ENCODE measurements at regions not wholly inside any gene's neighbourhood (a gene's known extent, or its start where the extent isn't known, plus 50 kb on each side); places are given as distances from the start of the nearest gene placed in this dataset.

DNA sequence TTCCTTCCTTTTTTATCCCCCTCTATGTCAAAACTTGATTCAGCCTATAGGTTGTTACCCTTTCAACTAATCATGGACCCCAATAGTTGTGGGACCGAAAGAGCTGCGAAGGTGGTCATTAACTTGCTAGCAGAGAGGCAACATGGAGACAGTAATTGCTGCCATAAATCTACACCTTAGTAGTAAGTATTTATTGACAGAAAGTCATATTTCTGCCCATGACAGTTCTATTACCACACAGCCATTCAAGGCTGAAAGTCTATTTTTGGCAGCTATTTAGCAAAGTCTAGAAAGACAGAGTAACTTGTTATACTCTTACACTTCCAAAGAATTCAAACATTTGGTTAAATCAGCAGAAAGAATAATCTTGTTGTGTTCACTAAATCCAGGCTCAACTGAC, 236.2 kb downstream of the PRELID2 start:
- no peaks in the 10 kb centered on the region for H3K36me3 ChIP-seq
- no peak overlapping the region for H3K27ac ChIP-seq
- no peaks in the 10 kb centered on the region for H3K27me3 ChIP-seq
- TF ChIP-seq, protein P1, sequence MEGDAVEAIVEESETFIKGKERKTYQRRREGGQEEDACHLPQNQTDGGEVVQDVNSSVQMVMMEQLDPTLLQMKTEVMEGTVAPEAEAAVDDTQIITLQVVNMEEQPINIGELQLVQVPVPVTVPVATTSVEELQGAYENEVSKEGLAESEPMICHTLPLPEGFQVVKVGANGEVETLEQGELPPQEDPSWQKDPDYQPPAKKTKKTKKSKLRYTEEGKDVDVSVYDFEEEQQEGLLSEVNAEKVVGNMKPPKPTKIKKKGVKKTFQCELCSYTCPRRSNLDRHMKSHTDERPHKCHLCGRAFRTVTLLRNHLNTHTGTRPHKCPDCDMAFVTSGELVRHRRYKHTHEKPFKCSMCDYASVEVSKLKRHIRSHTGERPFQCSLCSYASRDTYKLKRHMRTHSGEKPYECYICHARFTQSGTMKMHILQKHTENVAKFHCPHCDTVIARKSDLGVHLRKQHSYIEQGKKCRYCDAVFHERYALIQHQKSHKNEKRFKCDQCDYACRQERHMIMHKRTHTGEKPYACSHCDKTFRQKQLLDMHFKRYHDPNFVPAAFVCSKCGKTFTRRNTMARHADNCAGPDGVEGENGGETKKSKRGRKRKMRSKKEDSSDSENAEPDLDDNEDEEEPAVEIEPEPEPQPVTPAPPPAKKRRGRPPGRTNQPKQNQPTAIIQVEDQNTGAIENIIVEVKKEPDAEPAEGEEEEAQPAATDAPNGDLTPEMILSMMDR (IDR thresholded peaks at IDR 0.05; ENCODE audit: low read depth, low read length), result no peak
- DNase-seq (ENCODE audit: low read depth in 1 of 2, low spot score in 1 of 2), result no peak
- no peaks in the 10 kb centered on the region for H3K9me3 ChIP-seq (ENCODE audit: low read depth)
- H3K4me3 ChIP-seq, result no peak overlapping the region
- no peaks in the 10 kb centered on the region for H3K4me1 ChIP-seq (ENCODE audit: low read depth)

DNA sequence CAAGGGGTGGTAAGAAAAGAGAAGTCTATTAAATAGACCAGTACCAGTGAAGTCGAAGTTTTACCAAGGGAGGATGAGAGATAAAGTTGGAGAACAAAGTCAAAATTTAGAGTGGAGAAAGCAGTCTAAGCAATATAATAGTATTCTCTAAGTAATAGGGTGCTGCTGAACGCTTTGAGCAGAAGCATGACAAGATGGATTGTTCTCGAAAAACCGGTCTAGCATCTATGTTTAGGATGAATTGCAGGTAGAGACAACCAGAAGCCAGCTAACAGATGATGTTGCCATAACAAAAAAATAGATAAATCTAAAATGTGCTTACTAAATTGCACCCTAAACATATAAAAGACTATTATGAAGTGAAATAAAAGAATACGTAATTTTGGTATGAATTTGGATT, 237.0 kb downstream of the PRELID2 start:
- TF ChIP-seq, protein P1 (IDR thresholded peaks at IDR 0.05; ENCODE audit: low read depth, low read length), result no peak
- no peaks in the 10 kb centered on the region for H3K9me3 ChIP-seq (ENCODE audit: low read depth)
- no peaks in the 10 kb centered on the region for H3K27me3 ChIP-seq
- H3K4me1 ChIP-seq (ENCODE audit: low read depth), result no peaks in the 10 kb centered on the region
- no peaks in the 10 kb centered on the region for H3K36me3 ChIP-seq
- no peak overlapping the region for H3K4me3 ChIP-seq
- no peak overlapping the region for H3K27ac ChIP-seq
- no peak for DNase-seq (ENCODE audit: low read depth in 1 of 2, low spot score in 1 of 2)

DNA sequence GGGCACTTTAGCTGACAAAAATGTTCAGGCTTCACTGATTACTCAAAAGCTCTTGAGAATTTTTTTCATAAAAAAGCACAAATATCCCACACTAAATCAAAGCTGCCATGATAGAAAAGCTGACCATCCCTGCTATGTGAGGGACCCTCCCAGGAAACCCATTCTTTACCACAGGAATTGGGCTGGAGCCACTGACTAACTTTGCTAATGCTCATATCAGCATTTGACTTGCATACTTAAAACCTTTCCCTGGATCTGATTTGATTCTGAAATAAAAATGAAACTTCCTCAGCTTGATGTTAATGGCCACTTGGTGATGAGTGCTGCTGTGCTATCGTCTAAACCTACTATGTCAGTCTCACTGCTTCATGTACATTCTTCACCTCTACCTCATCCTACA, 243.6 kb downstream of the PRELID2 start:
- TF ChIP-seq, protein P1 (IDR thresholded peaks at IDR 0.05; ENCODE audit: low read depth, low read length), result no peak
- no peak for DNase-seq (ENCODE audit: low read depth in 1 of 2, low spot score in 1 of 2)
- no peaks in the 10 kb centered on the region for H3K36me3 ChIP-seq
- no peaks in the 10 kb centered on the region for H3K4me1 ChIP-seq (ENCODE audit: low read depth)
- no peaks in the 10 kb centered on the region for H3K9me3 ChIP-seq (ENCODE audit: low read depth)
- no peak overlapping the region for H3K27ac ChIP-seq
- H3K4me3 ChIP-seq, result no peak overlapping the region
- H3K27me3 ChIP-seq, result no peaks in the 10 kb centered on the region

DNA sequence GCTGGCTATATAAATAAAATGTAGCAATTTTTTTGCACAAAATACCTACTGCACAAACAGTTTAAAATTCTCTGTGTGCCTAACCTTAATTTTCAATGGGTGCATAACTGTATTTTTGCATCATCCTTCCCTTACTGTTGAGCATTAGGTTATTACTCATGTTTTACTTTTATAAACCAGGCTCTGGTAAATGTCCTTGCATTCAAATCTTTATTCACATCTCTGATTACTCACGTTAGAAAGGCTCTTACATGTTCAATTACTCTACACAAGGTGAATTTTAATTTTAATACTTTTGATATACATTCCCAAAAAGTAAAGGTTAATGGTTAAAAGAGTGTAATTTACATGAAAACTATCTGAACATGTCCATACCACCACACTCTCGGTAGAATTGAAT, 246.1 kb downstream of the PRELID2 start:
- H3K36me3 ChIP-seq, result no peaks in the 10 kb centered on the region
- no peaks in the 10 kb centered on the region for H3K9me3 ChIP-seq (ENCODE audit: low read depth)
- no peak for DNase-seq (ENCODE audit: low read depth in 1 of 2, low spot score in 1 of 2)
- TF ChIP-seq, protein P1 (IDR thresholded peaks at IDR 0.05; ENCODE audit: low read depth, low read length), result no peak
- no peaks in the 10 kb centered on the region for H3K27me3 ChIP-seq
- H3K4me3 ChIP-seq, result no peak overlapping the region
- no peaks in the 10 kb centered on the region for H3K4me1 ChIP-seq (ENCODE audit: low read depth)
- no peak overlapping the region for H3K27ac ChIP-seq

DNA sequence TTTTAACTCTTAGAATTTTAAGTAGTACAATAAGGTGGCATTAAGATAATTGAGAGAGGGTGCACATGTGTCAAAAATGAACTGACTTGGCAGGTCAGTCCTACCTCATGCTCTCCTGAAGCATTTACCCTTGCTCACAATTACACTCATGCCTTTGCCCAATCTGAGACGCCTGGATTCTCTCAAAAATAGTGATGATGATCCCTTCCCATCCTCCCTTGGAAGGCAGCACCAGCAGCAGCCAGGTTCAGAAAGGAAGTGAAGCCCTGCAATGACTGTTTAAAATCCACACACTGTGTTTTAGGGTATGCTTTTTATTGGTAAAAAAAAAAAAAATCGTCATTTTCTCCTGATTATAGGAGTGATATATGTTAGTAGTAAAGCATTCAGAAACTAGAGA, 246.6 kb downstream of the PRELID2 start:
- TF ChIP-seq, protein P1 (IDR thresholded peaks at IDR 0.05; ENCODE audit: low read depth, low read length), result no peak
- H3K4me1 ChIP-seq (ENCODE audit: low read depth), result no peaks in the 10 kb centered on the region
- H3K36me3 ChIP-seq, result no peaks in the 10 kb centered on the region
- DNase-seq (ENCODE audit: low read depth in 1 of 2, low spot score in 1 of 2), result no peak
- H3K9me3 ChIP-seq (ENCODE audit: low read depth), result no peaks in the 10 kb centered on the region
- no peaks in the 10 kb centered on the region for H3K27me3 ChIP-seq
- H3K4me3 ChIP-seq, result no peak overlapping the region
- no peak overlapping the region for H3K27ac ChIP-seq

DNA sequence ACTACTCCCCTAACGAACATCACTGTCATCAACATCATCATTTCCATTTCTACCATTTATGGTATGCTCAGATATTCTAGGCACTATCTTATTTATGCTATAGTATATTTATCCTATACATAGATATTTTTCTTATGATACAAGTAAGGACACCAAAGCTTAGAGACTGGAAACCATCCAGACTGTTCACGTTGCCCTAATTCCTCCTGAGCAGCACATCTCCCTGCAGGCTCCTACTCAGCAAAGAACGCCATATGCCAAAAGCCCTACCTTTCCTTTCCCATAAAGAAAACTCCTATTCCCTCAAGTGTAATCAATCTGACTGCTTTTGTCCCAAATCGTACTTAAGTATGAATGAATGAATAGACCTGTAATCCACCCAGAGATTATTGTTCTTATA, 247.0 kb downstream of the PRELID2 start:
- Histone ChIP-seq H3K4me3 (no peak overlapping the region), H3K9me3 (ENCODE audit: low read depth) (no peaks in the 10 kb centered on the region), H3K36me3 (no peaks in the 10 kb centered on the region), H3K4me1 (ENCODE audit: low read depth) (no peaks in the 10 kb centered on the region), H3K27me3 (no peaks in the 10 kb centered on the region), H3K27ac (no peak overlapping the region)
- TF ChIP-seq, protein P1 (IDR thresholded peaks at IDR 0.05; ENCODE audit: low read depth, low read length), result no peak
- DNase-seq (ENCODE audit: low read depth in 1 of 2, low spot score in 1 of 2), result no peak

All from cardiac muscle cell (in vitro differentiated cells and primary cell).